Colon (tissue), 2 donors: ENCODE measurements at regions not wholly inside any gene's neighbourhood (a gene's known extent, or its start where the extent isn't known, plus 50 kb on each side); places are given as distances from the start of the nearest gene placed in this dataset.
"Not testable (repeated sequence)": the region's sequence is repeated elsewhere in the genome, so short reads cannot be mapped to it uniquely, and the experiment has no call there.

Source experiments
- FAIRE-seq: peaks from 2 replicates; lab custom pipeline; 2012; peaks lifted over from hg19 to GRCh38; lab: Jason Lieb, UNC
- donor health status: control.
- donor health status: control.

GRCh38 chr9:18032636-18033035 lies 441.3 kb upstream of the ADAMTSL1 start:
- FAIRE-seq = no peak

GRCh38 chr9:18036422-18037187 lies 437.3 kb upstream of the ADAMTSL1 start:
- FAIRE-seq = no peak

GRCh38 chr9:18037981-18038380 lies 436.0 kb upstream of the ADAMTSL1 start:
- FAIRE-seq = no peak

GRCh38 chr9:18040327-18040726 lies 433.6 kb upstream of the ADAMTSL1 start:
- no peak for FAIRE-seq

GRCh38 chr9:18043978-18044377 lies 430.0 kb upstream of the ADAMTSL1 start:
- no peak for FAIRE-seq

- no peak for FAIRE-seq
Observed at GRCh38 chr9:18045326-18045725, 428.6 kb upstream of the ADAMTSL1 start.

GRCh38 chr9:18046068-18046467 lies 427.9 kb upstream of the ADAMTSL1 start:
- FAIRE-seq = no peak

GRCh38 chr9:18051638-18052037 lies 422.3 kb upstream of the ADAMTSL1 start:
- FAIRE-seq = no peak

GRCh38 chr9:18052060-18052459 lies 421.9 kb upstream of the ADAMTSL1 start:
- FAIRE-seq = no peak

- no peak for FAIRE-seq
Observed at GRCh38 chr9:18056269-18056992, 417.5 kb upstream of the ADAMTSL1 start.

GRCh38 chr9:18056993-18057369 lies 417.0 kb upstream of the ADAMTSL1 start:
- no peak for FAIRE-seq

- FAIRE-seq = peak; percentile 14
Observed at GRCh38 chr9:18058564-18059442, 415.1 kb upstream of the ADAMTSL1 start.

- FAIRE-seq = peak; percentile 70
Observed at GRCh38 chr9:18059447-18059846, 414.5 kb upstream of the ADAMTSL1 start.

- FAIRE-seq = no peak
Observed at GRCh38 chr9:18060269-18060934, 413.6 kb upstream of the ADAMTSL1 start.

GRCh38 chr9:18061332-18061731 lies 412.6 kb upstream of the ADAMTSL1 start:
- no peak for FAIRE-seq

GRCh38 chr9:18061856-18062255 lies 412.1 kb upstream of the ADAMTSL1 start:
- FAIRE-seq = no peak

GRCh38 chr9:18063856-18064390 lies 410.0 kb upstream of the ADAMTSL1 start:
- FAIRE-seq = no peak

- FAIRE-seq = not testable (repeated sequence)
Observed at GRCh38 chr9:18066608-18067007, 407.3 kb upstream of the ADAMTSL1 start.

- FAIRE-seq = no peak
Observed at GRCh38 chr9:18067548-18068120, 406.3 kb upstream of the ADAMTSL1 start.

- FAIRE-seq = no peak
Observed at GRCh38 chr9:18068900-18069299, 405.1 kb upstream of the ADAMTSL1 start.

GRCh38 chr9:18071651-18072060 lies 402.3 kb upstream of the ADAMTSL1 start:
- FAIRE-seq = no peak
